NT2/D1 (cell line): ENCODE measurements at regions not wholly inside any gene's neighbourhood (a gene's known extent, or its start where the extent isn't known, plus 50 kb on each side); places are given as distances from the start of the nearest gene placed in this dataset.

ENCODE experiments used
- DNase-seq: peaks from one replicate; pipeline ENCODE4 v3.0.0-alpha.2; 2011; ENCODE audit warnings: low read depth, low spot score
- H3K27me3 ChIP-seq: 2 replicates; pipeline ENCODE4 v1.6.0; 2011; ENCODE audit warnings: mild to moderate bottlenecking; ENCODE audit not compliant: insufficient read length, insufficient read depth
- H3K36me3 ChIP-seq: 2 replicates; pipeline ENCODE4 v1.6.1; 2011; ENCODE audit warnings: mild to moderate bottlenecking, low read length, mixed read lengths; ENCODE audit not compliant: insufficient read depth, insufficient read length
- H3K4me1 ChIP-seq: 2 replicates; pipeline ENCODE4 v1.5.1; 2011; ENCODE audit not compliant: insufficient read depth, insufficient read length
- H3K4me3 ChIP-seq: 2 replicates; pipeline ENCODE4 v1.5.1; 2011; ENCODE audit warnings: low read depth; ENCODE audit not compliant: insufficient read length
- H3K9ac ChIP-seq: 2 replicates; pipeline ENCODE4 v1.6.0; 2011; ENCODE audit warnings: low read depth; ENCODE audit not compliant: insufficient read length
- H3K9me3 ChIP-seq: 2 replicates; pipeline ENCODE4 v1.5.1; 2011; ENCODE audit warnings: mild to moderate bottlenecking, low read length; ENCODE audit not compliant: insufficient read depth
- SUZ12 ChIP-seq: IDR thresholded peaks from 2 replicates; pipeline ENCODE4 v1.6.1; 2011; ENCODE audit not compliant: insufficient read length, insufficient read depth; ENCODE audit errors: extremely low read depth
- YY1 ChIP-seq: IDR thresholded peaks from 2 replicates; pipeline ENCODE4 v1.6.1; 2011; ENCODE audit not compliant: insufficient read length, insufficient read depth
- ZNF274 ChIP-seq: IDR thresholded peaks from 2 replicates; pipeline ENCODE4 v1.6.1; 2011; ENCODE audit warnings: mild to moderate bottlenecking, low read depth, low read length

- H3K36me3 ChIP-seq, result no peaks in the 10 kb centered on the region
- H3K9ac ChIP-seq, result no peak overlapping the region
- H3K27me3 ChIP-seq, result no peaks in the 10 kb centered on the region
- DNase-seq, result no peak
- TF ChIP-seq ZNF274, result no peak
- no peak for TF ChIP-seq SUZ12
- TF ChIP-seq YY1, result no peak
- H3K9me3 ChIP-seq, result peaks cover 6% of the 10 kb centered on the region; the same call in 1 of the 2 replicates
- no peak overlapping the region for H3K4me3 ChIP-seq
- H3K4me1 ChIP-seq, result peaks cover 6% of the 10 kb centered on the region
Measured at GRCh38 chr2:30318987-30319782, 87.9 kb downstream of the LBH start.

DNA sequence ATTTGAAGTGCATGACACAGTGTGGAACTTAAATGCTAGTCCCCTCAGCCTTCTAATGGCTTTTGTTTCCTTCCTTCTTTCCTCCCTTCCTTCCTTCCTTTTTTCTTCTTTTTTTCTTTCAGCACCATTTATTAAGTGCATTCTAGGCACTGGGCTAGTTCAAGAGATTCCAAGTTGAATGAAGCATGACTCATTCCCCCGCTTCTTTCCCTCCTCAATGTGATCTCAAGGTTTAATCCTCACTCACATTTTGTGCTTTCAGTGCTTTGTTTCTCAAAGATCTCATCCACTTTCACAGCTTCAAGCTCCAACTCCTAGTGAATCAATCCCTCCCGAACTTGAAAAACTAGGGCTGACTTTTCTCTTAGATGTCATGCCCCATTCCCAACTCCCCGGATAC lies 90.1 kb downstream of the LBH start:
- Histone ChIP-seq H3K4me3 (no peak overlapping the region), H3K9me3 (no peaks in the 10 kb centered on the region), H3K27me3 (no peaks in the 10 kb centered on the region), H3K36me3 (no peaks in the 10 kb centered on the region), H3K4me1 (peaks cover 6% of the 10 kb centered on the region), H3K9ac (no peak overlapping the region)
- no peak for DNase-seq
- TF ChIP-seq YY1 (no peak), ZNF274 (no peak), SUZ12 (no peak)

DNA sequence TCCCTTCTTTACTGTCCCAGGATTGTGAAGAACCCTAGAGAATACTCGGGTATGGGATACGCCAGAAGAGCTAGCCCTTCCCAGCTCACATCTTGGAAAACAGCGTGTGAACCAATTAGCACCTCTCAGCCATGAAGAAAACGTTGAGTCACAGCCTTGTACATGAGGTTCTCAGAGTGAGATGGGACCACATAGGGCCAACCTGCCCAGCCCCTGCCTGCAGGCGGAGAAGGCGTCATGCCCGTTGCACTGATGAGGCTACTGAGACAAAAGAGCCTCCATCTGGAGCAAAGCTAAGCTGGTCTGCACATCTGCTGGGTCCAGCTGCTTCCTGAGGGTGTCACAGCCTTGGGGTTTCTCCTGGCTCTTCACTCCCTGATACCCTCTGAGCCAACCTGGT lies 92.2 kb downstream of the LBH start:
- H3K4me1 ChIP-seq, result peaks cover 6% of the 10 kb centered on the region
- no peaks in the 10 kb centered on the region for H3K9me3 ChIP-seq
- DNase-seq, result no peak
- H3K9ac ChIP-seq, result no peak overlapping the region
- H3K27me3 ChIP-seq, result no peaks in the 10 kb centered on the region
- no peak overlapping the region for H3K4me3 ChIP-seq
- no peaks in the 10 kb centered on the region for H3K36me3 ChIP-seq
- no peak for TF ChIP-seq YY1
- no peak for TF ChIP-seq SUZ12
- no peak for TF ChIP-seq ZNF274

GRCh38 chr2:30324245-30324908 lies 93.0 kb downstream of the LBH start:
- H3K4me3 ChIP-seq, result no peak overlapping the region
- H3K4me1 ChIP-seq, result peaks cover 6% of the 10 kb centered on the region
- TF ChIP-seq ZNF274, result no peak
- TF ChIP-seq SUZ12, result no peak
- TF ChIP-seq YY1, result no peak
- no peaks in the 10 kb centered on the region for H3K27me3 ChIP-seq
- H3K9me3 ChIP-seq, result no peaks in the 10 kb centered on the region
- H3K36me3 ChIP-seq, result no peaks in the 10 kb centered on the region
- H3K9ac ChIP-seq, result no peak overlapping the region
- DNase-seq, result no peak

- DNase-seq, result no peak
- no peaks in the 10 kb centered on the region for H3K9me3 ChIP-seq
- H3K9ac ChIP-seq, result no peak overlapping the region
- H3K4me3 ChIP-seq, result no peak overlapping the region
- peaks cover 5% of the 10 kb centered on the region for H3K4me1 ChIP-seq
- TF ChIP-seq YY1 (no peak), ZNF274 (no peak), SUZ12 (no peak)
- no peaks in the 10 kb centered on the region for H3K27me3 ChIP-seq
- H3K36me3 ChIP-seq, result no peaks in the 10 kb centered on the region
Measured at GRCh38 chr2:30325600-30326328, 94.4 kb downstream of the LBH start.

- Histone ChIP-seq H3K9ac (no peak overlapping the region), H3K27me3 (no peaks in the 10 kb centered on the region), H3K4me1 (peaks cover 3% of the 10 kb centered on the region), H3K4me3 (no peak overlapping the region), H3K36me3 (no peaks in the 10 kb centered on the region), H3K9me3 (no peaks in the 10 kb centered on the region)
- no peak for DNase-seq
- no peak for TF ChIP-seq YY1
- TF ChIP-seq SUZ12, result no peak
- no peak for TF ChIP-seq ZNF274
Measured at GRCh38 chr2:30326497-30326896, 95.2 kb downstream of the LBH start.

DNA sequence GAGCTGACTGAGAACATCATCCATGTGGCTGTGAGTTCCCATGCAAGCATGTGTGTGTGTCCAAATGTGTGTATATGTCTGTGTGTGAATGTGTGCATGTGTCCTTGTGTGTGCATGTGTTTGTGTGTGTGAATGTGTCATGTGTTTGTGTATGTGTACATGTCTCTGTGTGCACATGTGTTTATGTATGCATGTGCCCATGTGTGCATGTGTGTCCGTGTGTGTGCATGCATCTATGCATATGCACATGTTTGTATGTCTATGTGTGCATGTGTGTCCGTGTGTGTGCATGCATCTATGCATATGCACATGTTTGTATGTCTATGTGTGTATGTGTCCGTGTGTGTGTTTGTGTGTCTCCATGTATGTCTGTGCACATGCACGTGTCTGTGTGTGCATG lies 99.7 kb downstream of the LBH start:
- H3K9ac ChIP-seq, result no peak overlapping the region
- DNase-seq, result no peak
- TF ChIP-seq YY1, result no peak
- no peak for TF ChIP-seq ZNF274
- no peak for TF ChIP-seq SUZ12
- no peaks in the 10 kb centered on the region for H3K36me3 ChIP-seq
- peaks cover 2% of the 10 kb centered on the region for H3K4me1 ChIP-seq
- H3K9me3 ChIP-seq, result no peaks in the 10 kb centered on the region
- H3K27me3 ChIP-seq, result no peaks in the 10 kb centered on the region
- H3K4me3 ChIP-seq, result no peak overlapping the region
